K562 (cell line): ENCODE measurements at regions not wholly inside any gene's neighbourhood (a gene's known extent, or its start where the extent isn't known, plus 50 kb on each side); places are given as distances from the start of the nearest gene placed in this dataset.
A peak's percentile ranks its signal among the peaks of the same experiment; 100 is the strongest.

ENCODE experiments used
- BRD4 ChIP-seq: fragments of 200-600 bp; sonication (generic); IDR thresholded peaks from 2 replicates; pipeline ENCODE4 v1.6.1; 2017; ENCODE audit warnings: inconsistent platforms
- BRD9 ChIP-seq: fragments of 450-650 bp; IDR thresholded peaks from 2 replicates; pipeline ENCODE4 v1.6.1; 2018; ENCODE audit warnings: low read depth; ENCODE audit not compliant: partially characterized antibody
- BRF1 ChIP-seq: IDR thresholded peaks from 3 replicates; pipeline ENCODE4 v1.6.1; 2011; ENCODE audit warnings: borderline replicate concordance, mild to moderate bottlenecking; ENCODE audit not compliant: insufficient read length; ENCODE audit errors: extremely low read depth
- C11orf30 ChIP-seq: fragments of 450-650 bp; IDR thresholded peaks from 2 replicates; pipeline ENCODE4 v1.6.1; 2016; ENCODE audit warnings: low read depth, mild to moderate bottlenecking
- CGGBP1 ChIP-seq: fragments of 250-450 bp; sonication (Bioruptor Pico); IDR thresholded peaks from 2 replicates; pipeline ENCODE4 v1.9.0; 2021; ENCODE audit warnings: mild to moderate bottlenecking
- CTBP1 ChIP-seq: fragments of 450-650 bp; IDR thresholded peaks from 2 replicates; pipeline ENCODE4 v1.6.1; 2016; ENCODE audit warnings: borderline replicate concordance
- DMBX1 ChIP-seq: fragments of 250-450 bp; sonication (Bioruptor Pico); IDR thresholded peaks from 2 replicates; pipeline ENCODE4 v1.8.0; 2022; ENCODE audit warnings: inconsistent platforms, mild to moderate bottlenecking, moderate library complexity, borderline replicate concordance
- ELK3 ChIP-seq: fragments of 450-650 bp; formaldehyde crosslinking; IDR thresholded peaks from 2 replicates; pipeline ENCODE4 v1.4.0; 2020; ENCODE audit warnings: mild to moderate bottlenecking
- EP300 ChIP-seq: IDR thresholded peaks from 2 replicates; pipeline ENCODE4 v1.6.1; 2012; ENCODE audit warnings: low read length, improper control_type of control experiment
- FOSL1 ChIP-seq: fragments of 200-800 bp; sonication (Bioruptor generic); conservative IDR thresholded peaks from 2 replicates; pipeline ENCODE4 v1.6.1; 2016; ENCODE audit warnings: missing genetic modification characterization, missing compliant biosample characterization
- HMG20B ChIP-seq: fragments of 250-450 bp; sonication (Bioruptor Pico); IDR thresholded peaks from 2 replicates; pipeline ENCODE4 v1.5.0; 2021; ENCODE audit warnings: mild to moderate bottlenecking
- IFI16 ChIP-seq: fragments of 250-450 bp; sonication (Bioruptor Pico); IDR thresholded peaks from 2 replicates; pipeline ENCODE4 v2.1.2; 2022; ENCODE audit warnings: mild to moderate bottlenecking, inconsistent platforms
- IRF2 ChIP-seq: sonication (generic); formaldehyde crosslinking; IDR thresholded peaks from 2 replicates; pipeline ENCODE4 v1.8.1; 2022; ENCODE audit warnings: mild to moderate bottlenecking, missing genetic modification reagents
- MECOM ChIP-seq: fragments of 250-450 bp; sonication (Bioruptor Pico); IDR thresholded peaks from 2 replicates; pipeline ENCODE4 v1.8.0; 2022; ENCODE audit warnings: inconsistent platforms
- NBN ChIP-seq: fragments of 450-650 bp; IDR thresholded peaks from 2 replicates; pipeline ENCODE4 v1.6.1; 2016; ENCODE audit warnings: low read depth, mild to moderate bottlenecking
- NR4A1 ChIP-seq, 2 experiments: fragments of 250-450 bp in 1 of 2; fragments of 450-650 bp in 1 of 2; sonication (Bioruptor Pico) in 1 of 2; IDR thresholded peaks; 2 replicates each; pipeline versions ENCODE4 v1.4.0 to v1.6.1; 2016 to 2020; ENCODE audit warnings: mild to moderate bottlenecking in 2 of 2, missing compliant biosample characterization in 1 of 2, missing genetic modification characterization in 1 of 2, moderate library complexity in 1 of 2
- PRMT5 ChIP-seq: sonication (generic); formaldehyde crosslinking; IDR thresholded peaks from 2 replicates; pipeline ENCODE4 v1.5.0; 2020; ENCODE audit warnings: missing genetic modification reagents
- RAD51 ChIP-seq: fragments of 450-650 bp; IDR thresholded peaks from 2 replicates; pipeline ENCODE4 v1.7.1; 2016; ENCODE audit warnings: low read depth, mild to moderate bottlenecking, borderline replicate concordance
- SOX6 ChIP-seq: fragments of 450-650 bp; IDR thresholded peaks from 2 replicates; pipeline ENCODE4 v1.6.1; 2014; ENCODE audit warnings: mild to moderate bottlenecking
- TFAM ChIP-seq: fragments of 250-450 bp; sonication (Bioruptor Pico); conservative IDR thresholded peaks from 2 replicates; pipeline ENCODE4 v1.5.0; 2021; ENCODE audit warnings: mild to moderate bottlenecking, moderate library complexity
- TGIF2 ChIP-seq: sonication (generic); formaldehyde crosslinking; IDR thresholded peaks from 2 replicates; pipeline ENCODE4 v1.8.1; 2022; ENCODE audit warnings: mild to moderate bottlenecking, missing genetic modification reagents, moderate library complexity
- ZBTB1 ChIP-seq: sonication (generic); formaldehyde crosslinking; IDR thresholded peaks from 2 replicates; pipeline ENCODE4 v1.8.1; 2023; ENCODE audit warnings: missing genetic modification reagents, low read depth, mild to moderate bottlenecking, borderline replicate concordance
- ZNF224 ChIP-seq: sonication (generic); formaldehyde crosslinking; IDR thresholded peaks from 2 replicates; pipeline ENCODE4 v1.8.0; 2022; ENCODE audit warnings: mild to moderate bottlenecking, missing genetic modification reagents
- ZNF232 ChIP-seq: sonication (generic); formaldehyde crosslinking; IDR thresholded peaks from 2 replicates; pipeline ENCODE4 v1.8.0; 2022; ENCODE audit warnings: mild to moderate bottlenecking, missing genetic modification reagents
- ZNF3 ChIP-seq: fragments of 250-450 bp; sonication (Bioruptor Pico); IDR thresholded peaks from 2 replicates; pipeline ENCODE4 v1.5.0; 2021; ENCODE audit warnings: mild to moderate bottlenecking, moderate library complexity
- ZNF79 ChIP-seq: fragments of 250-450 bp; sonication (Bioruptor Pico); IDR thresholded peaks from 2 replicates; pipeline ENCODE4 v1.4.0; 2020; ENCODE audit warnings: low read depth, mild to moderate bottlenecking, moderate library complexity
- TF ChIP-seq, protein P1 (sequence below), 2 experiments: fragments of 200-800 bp in 1 of 2; sonication (Bioruptor generic) in 1 of 2; sonication (generic) in 1 of 2; formaldehyde crosslinking in 1 of 2; IDR thresholded peaks in 1 of 2; conservative IDR thresholded peaks in 1 of 2; 2 replicates each; pipeline versions ENCODE4 v1.5.0 to v1.6.1; 2016 to 2020; ENCODE audit warnings: missing compliant biosample characterization in 1 of 2, missing genetic modification characterization in 1 of 2, missing genetic modification reagents in 1 of 2

DNA sequence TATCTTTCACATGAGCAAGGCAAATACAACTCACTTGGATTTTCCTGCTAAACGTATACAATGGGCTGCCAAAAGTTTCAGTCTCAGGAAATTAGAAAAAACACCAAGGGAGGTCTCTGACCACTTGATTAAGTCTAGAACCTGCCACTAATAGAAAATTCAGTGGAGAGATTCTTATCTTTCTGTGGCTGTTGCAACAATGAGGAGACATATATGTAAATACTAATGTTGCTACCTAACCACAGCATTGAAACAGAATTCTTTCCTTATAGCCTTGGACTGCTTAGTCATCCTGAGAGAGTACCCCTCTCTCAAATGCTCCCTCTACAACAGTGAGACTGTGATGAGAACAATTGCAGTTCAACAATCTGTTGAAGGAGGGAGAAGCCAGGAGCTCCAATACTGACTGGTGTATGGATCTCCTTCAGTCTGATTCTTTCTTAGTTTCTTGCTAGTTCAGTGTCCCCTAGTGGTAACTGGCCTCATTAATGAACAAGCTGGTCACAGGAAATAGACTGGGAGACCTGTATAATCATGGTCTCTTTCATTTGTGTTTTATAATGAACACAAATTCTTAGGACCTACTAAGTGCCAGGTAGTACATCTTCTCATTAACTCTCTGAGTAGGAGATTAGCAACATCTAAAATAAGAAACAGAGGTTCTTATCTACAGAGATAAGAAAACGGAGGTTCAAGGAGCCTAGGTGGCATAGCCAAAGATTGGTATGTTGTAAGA lies 164.5 kb downstream of the SLC38A4 start (continued):
- no peak for TF ChIP-seq RAD51
- TF ChIP-seq DMBX1 (CRISPR knock-in tag), result 0 out of 2 replicates have a peak, but pooled peaks have one; percentile 55
- TF ChIP-seq IFI16 (CRISPR knock-in tag), result no peak
- TF ChIP-seq BRD9, result peak; percentile 66
- TF ChIP-seq FOSL1 (tag), result peak; percentile 53
- TF ChIP-seq NBN, result no peak; the same call in 1 of the 2 replicates
- no peak for TF ChIP-seq IRF2 (CRISPR knock-in tag)
- no peak for TF ChIP-seq TFAM (CRISPR knock-in tag)
- no peak for TF ChIP-seq ZNF224
- TF ChIP-seq, protein P1, sequence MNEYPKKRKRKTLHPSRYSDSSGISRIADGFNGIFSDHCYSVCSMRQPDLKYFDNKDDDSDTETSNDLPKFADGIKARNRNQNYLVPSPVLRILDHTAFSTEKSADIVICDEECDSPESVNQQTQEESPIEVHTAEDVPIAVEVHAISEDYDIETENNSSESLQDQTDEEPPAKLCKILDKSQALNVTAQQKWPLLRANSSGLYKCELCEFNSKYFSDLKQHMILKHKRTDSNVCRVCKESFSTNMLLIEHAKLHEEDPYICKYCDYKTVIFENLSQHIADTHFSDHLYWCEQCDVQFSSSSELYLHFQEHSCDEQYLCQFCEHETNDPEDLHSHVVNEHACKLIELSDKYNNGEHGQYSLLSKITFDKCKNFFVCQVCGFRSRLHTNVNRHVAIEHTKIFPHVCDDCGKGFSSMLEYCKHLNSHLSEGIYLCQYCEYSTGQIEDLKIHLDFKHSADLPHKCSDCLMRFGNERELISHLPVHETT (CRISPR knock-in tag; conservative IDR thresholded peaks at IDR 0.05 in 1 of 2, IDR thresholded peaks at IDR 0.05 in 1 of 2), result no peak
- no peak for TF ChIP-seq EP300
- TF ChIP-seq PRMT5 (CRISPR knock-in tag), result no peak
- no peak for TF ChIP-seq HMG20B (CRISPR knock-in tag)
- no peak for TF ChIP-seq ZNF232 (CRISPR knock-in tag)
- no peak for TF ChIP-seq MECOM
- no peak; the same call in 1 of the 2 replicates for TF ChIP-seq SOX6
- TF ChIP-seq TGIF2 (CRISPR knock-in tag), result no peak
- no peak for TF ChIP-seq ELK3
- TF ChIP-seq BRF1, result no peak
- TF ChIP-seq ZBTB1, result no peak
- no peak for TF ChIP-seq CGGBP1 (CRISPR knock-in tag)
- no peak for TF ChIP-seq ZNF3 (CRISPR knock-in tag)
- TF ChIP-seq ZNF79 (CRISPR knock-in tag), result no peak
- TF ChIP-seq CTBP1, result peak; percentile 54; the same call in 1 of the 2 replicates
- TF ChIP-seq BRD4, result 0 out of 2 replicates have a peak, but pooled peaks have one; percentile 35
- no peak for TF ChIP-seq NR4A1 (CRISPR knock-in tag; IDR thresholded peaks at IDR 0.05)
- no peak for TF ChIP-seq NR4A1 (tag; IDR thresholded peaks at IDR 0.05)
- TF ChIP-seq C11orf30, result peak; percentile 58
